ENCODE measurements at regions not wholly inside any gene's neighbourhood (a gene's known extent, or its start where the extent isn't known, plus 50 kb on each side); places are given as distances from the start of the nearest gene placed in this dataset.
A peak's percentile ranks its signal among the peaks of the same experiment; 100 is the strongest.

- DNase-seq (ENCODE audit: low spot score), result no peak
- H3K9me2 ChIP-seq (ENCODE audit: insufficient read depth), result no peaks in the 10 kb centered on the region
- H3K4me1 Mint-ChIP-seq, result peaks cover 67% of the 10 kb centered on the region
- H3K4me2 ChIP-seq, result no peak overlapping the region
- H3K36me3 ChIP-seq (ENCODE audit: insufficient read depth), result no peaks in the 10 kb centered on the region
- H3K4me1 ChIP-seq (ENCODE audit: insufficient read depth), result peaks cover 47% of the 10 kb centered on the region
- peak overlapping the region; percentile 89 for H2AFZ ChIP-seq
- no peaks in the 10 kb centered on the region for H4K20me1 ChIP-seq (replicated peaks; ENCODE audit: insufficient read depth)
- H3K79me2 ChIP-seq (replicated peaks; ENCODE audit: insufficient read depth), result no peaks in the 10 kb centered on the region
- no peaks in the 10 kb centered on the region for H3K9me3 Mint-ChIP-seq
- H3K36me3 Mint-ChIP-seq (ENCODE audit: low read depth), result no peaks in the 10 kb centered on the region
- no peak overlapping the region for H3K27ac ChIP-seq (ENCODE audit: low read depth)
- no peaks in the 10 kb centered on the region for H3F3A ChIP-seq (replicated peaks; ENCODE audit: low read depth)
- TF ChIP-seq EZH2 (IDR thresholded peaks at IDR 0.05; ENCODE audit: low read depth, unreplicated experiment) (no peak), NANOG (IDR thresholded peaks at IDR 0.05; ENCODE audit: borderline replicate concordance) (no peak), POLR2AphosphoS5 (IDR thresholded peaks at IDR 0.05; ENCODE audit: low read depth) (no peak), JUNB (IDR thresholded peaks at IDR 0.05; ENCODE audit: unreplicated experiment) (no peak), REST (IDR thresholded peaks at IDR 0.05; ENCODE audit: unreplicated experiment) (no peak)
- TF ChIP-seq, protein P1, sequence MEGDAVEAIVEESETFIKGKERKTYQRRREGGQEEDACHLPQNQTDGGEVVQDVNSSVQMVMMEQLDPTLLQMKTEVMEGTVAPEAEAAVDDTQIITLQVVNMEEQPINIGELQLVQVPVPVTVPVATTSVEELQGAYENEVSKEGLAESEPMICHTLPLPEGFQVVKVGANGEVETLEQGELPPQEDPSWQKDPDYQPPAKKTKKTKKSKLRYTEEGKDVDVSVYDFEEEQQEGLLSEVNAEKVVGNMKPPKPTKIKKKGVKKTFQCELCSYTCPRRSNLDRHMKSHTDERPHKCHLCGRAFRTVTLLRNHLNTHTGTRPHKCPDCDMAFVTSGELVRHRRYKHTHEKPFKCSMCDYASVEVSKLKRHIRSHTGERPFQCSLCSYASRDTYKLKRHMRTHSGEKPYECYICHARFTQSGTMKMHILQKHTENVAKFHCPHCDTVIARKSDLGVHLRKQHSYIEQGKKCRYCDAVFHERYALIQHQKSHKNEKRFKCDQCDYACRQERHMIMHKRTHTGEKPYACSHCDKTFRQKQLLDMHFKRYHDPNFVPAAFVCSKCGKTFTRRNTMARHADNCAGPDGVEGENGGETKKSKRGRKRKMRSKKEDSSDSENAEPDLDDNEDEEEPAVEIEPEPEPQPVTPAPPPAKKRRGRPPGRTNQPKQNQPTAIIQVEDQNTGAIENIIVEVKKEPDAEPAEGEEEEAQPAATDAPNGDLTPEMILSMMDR (conservative IDR thresholded peaks at IDR 0.05; ENCODE audit: low read depth in 2 of 2), result no peak
- H3K27me3 Mint-ChIP-seq (ENCODE audit: insufficient read depth, low read depth, poor library complexity), result peaks cover 5% of the 10 kb centered on the region
- H3K4me3 Mint-ChIP-seq, result no peak overlapping the region
- ATAC-seq, result 0 out of 3 replicates have a peak, but pooled peaks have one; percentile 5
- no peak overlapping the region for H3K4me3 ChIP-seq
- peaks cover 6% of the 10 kb centered on the region; the same call in 1 of the 2 replicates for H3K27me3 ChIP-seq (ENCODE audit: insufficient read depth)
- H3K27ac Mint-ChIP-seq, result no peak overlapping the region
These were observed 183.3 kb upstream of the PDE10A start for GRCh38 chr6:165846123-165846966.

- ATAC-seq, result no peak
- Histone ChIP-seq H3K4me3 (no peak overlapping the region), H3K9me2 (ENCODE audit: insufficient read depth) (no peaks in the 10 kb centered on the region), H3K27ac (ENCODE audit: low read depth) (no peak overlapping the region), H2AFZ (0 out of 2 replicates have a peak overlapping the region, but pooled peaks have one; percentile 89), H3K36me3 (ENCODE audit: insufficient read depth) (no peaks in the 10 kb centered on the region), H4K20me1 (replicated peaks; ENCODE audit: insufficient read depth) (no peaks in the 10 kb centered on the region), H3K4me1 (ENCODE audit: insufficient read depth) (peaks cover 56% of the 10 kb centered on the region), H3K4me2 (no peak overlapping the region), H3K79me2 (replicated peaks; ENCODE audit: insufficient read depth) (no peaks in the 10 kb centered on the region), H3K27me3 (ENCODE audit: insufficient read depth) (no peaks in the 10 kb centered on the region), H3F3A (replicated peaks; ENCODE audit: low read depth) (no peaks in the 10 kb centered on the region)
- Mint-ChIP-seq H3K36me3 (ENCODE audit: low read depth) (no peaks in the 10 kb centered on the region), H3K4me3 (no peak overlapping the region), H3K4me1 (peaks cover 72% of the 10 kb centered on the region), H3K27ac (no peak overlapping the region; the same call in 1 of the 2 replicates), H3K9me3 (no peaks in the 10 kb centered on the region), H3K27me3 (ENCODE audit: insufficient read depth, low read depth, poor library complexity) (peaks cover 3% of the 10 kb centered on the region)
- DNase-seq (ENCODE audit: low spot score), result no peak
- TF ChIP-seq POLR2AphosphoS5 (IDR thresholded peaks at IDR 0.05; ENCODE audit: low read depth), result no peak
- no peak for TF ChIP-seq EZH2phosphoT487 (IDR thresholded peaks at IDR 0.05; ENCODE audit: unreplicated experiment)
- no peak for TF ChIP-seq JUNB (IDR thresholded peaks at IDR 0.05; ENCODE audit: unreplicated experiment)
- TF ChIP-seq, protein P2, sequence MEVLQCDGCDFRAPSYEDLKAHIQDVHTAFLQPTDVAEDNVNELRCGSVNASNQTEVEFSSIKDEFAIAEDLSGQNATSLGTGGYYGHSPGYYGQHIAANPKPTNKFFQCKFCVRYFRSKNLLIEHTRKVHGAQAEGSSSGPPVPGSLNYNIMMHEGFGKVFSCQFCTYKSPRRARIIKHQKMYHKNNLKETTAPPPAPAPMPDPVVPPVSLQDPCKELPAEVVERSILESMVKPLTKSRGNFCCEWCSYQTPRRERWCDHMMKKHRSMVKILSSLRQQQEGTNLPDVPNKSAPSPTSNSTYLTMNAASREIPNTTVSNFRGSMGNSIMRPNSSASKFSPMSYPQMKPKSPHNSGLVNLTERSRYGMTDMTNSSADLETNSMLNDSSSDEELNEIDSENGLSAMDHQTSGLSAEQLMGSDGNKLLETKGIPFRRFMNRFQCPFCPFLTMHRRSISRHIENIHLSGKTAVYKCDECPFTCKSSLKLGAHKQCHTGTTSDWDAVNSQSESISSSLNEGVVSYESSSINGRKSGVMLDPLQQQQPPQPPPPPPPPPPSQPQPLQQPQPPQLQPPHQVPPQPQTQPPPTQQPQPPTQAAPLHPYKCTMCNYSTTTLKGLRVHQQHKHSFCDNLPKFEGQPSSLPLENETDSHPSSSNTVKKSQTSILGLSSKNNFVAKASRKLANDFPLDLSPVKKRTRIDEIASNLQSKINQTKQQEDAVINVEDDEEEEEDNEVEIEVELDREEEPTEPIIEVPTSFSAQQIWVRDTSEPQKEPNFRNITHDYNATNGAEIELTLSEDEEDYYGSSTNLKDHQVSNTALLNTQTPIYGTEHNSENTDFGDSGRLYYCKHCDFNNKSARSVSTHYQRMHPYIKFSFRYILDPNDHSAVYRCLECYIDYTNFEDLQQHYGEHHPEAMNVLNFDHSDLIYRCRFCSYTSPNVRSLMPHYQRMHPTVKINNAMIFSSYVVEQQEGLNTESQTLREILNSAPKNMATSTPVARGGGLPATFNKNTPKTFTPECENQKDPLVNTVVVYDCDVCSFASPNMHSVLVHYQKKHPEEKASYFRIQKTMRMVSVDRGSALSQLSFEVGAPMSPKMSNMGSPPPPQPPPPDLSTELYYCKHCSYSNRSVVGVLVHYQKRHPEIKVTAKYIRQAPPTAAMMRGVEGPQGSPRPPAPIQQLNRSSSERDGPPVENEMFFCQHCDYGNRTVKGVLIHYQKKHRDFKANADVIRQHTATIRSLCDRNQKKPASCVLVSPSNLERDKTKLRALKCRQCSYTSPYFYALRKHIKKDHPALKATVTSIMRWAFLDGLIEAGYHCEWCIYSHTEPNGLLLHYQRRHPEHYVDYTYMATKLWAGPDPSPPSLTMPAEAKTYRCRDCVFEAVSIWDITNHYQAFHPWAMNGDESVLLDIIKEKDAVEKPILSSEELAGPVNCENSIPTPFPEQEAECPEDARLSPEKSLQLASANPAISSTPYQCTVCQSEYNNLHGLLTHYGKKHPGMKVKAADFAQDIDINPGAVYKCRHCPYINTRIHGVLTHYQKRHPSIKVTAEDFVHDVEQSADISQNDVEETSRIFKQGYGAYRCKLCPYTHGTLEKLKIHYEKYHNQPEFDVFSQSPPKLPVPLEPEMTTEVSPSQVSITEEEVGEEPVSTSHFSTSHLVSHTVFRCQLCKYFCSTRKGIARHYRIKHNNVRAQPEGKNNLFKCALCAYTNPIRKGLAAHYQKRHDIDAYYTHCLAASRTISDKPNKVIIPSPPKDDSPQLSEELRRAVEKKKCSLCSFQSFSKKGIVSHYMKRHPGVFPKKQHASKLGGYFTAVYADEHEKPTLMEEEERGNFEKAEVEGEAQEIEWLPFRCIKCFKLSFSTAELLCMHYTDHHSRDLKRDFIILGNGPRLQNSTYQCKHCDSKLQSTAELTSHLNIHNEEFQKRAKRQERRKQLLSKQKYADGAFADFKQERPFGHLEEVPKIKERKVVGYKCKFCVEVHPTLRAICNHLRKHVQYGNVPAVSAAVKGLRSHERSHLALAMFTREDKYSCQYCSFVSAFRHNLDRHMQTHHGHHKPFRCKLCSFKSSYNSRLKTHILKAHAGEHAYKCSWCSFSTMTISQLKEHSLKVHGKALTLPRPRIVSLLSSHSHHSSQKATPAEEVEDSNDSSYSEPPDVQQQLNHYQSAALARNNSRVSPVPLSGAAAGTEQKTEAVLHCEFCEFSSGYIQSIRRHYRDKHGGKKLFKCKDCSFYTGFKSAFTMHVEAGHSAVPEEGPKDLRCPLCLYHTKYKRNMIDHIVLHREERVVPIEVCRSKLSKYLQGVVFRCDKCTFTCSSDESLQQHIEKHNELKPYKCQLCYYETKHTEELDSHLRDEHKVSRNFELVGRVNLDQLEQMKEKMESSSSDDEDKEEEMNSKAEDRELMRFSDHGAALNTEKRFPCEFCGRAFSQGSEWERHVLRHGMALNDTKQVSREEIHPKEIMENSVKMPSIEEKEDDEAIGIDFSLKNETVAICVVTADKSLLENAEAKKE (CRISPR knock-in tag; IDR thresholded peaks at IDR 0.05), result no peak
- TF ChIP-seq ZNF114 (CRISPR knock-in tag; IDR thresholded peaks at IDR 0.05), result no peak
These were observed 182.5 kb upstream of the PDE10A start for GRCh38 chr6:165845493-165845892.

All from GM23338 (cell line).